Loucy (cell line): ENCODE measurements at regions not wholly inside any gene's neighbourhood (a gene's known extent, or its start where the extent isn't known, plus 50 kb on each side); places are given as distances from the start of the nearest gene placed in this dataset.

ENCODE experiments used
- EZH2phosphoT487 ChIP-seq: fragments of 200-600 bp; IDR thresholded peaks from 2 replicates; pipeline ENCODE4 v1.6.1; 2018; ENCODE audit warnings: antibody characterized with exemption, mild to moderate bottlenecking, moderate library complexity, borderline replicate concordance
- TF ChIP-seq, protein P1 (sequence below): fragments of 200-600 bp; sonication (generic); conservative IDR thresholded peaks from 2 replicates; pipeline ENCODE4 v1.5.1; 2014; ENCODE audit warnings: mild to moderate bottlenecking, antibody characterized with exemption, low read length

GRCh38 chr4:148497258-148497657 lies 55.0 kb upstream of the NR3C2 start:
- TF ChIP-seq, protein P1, sequence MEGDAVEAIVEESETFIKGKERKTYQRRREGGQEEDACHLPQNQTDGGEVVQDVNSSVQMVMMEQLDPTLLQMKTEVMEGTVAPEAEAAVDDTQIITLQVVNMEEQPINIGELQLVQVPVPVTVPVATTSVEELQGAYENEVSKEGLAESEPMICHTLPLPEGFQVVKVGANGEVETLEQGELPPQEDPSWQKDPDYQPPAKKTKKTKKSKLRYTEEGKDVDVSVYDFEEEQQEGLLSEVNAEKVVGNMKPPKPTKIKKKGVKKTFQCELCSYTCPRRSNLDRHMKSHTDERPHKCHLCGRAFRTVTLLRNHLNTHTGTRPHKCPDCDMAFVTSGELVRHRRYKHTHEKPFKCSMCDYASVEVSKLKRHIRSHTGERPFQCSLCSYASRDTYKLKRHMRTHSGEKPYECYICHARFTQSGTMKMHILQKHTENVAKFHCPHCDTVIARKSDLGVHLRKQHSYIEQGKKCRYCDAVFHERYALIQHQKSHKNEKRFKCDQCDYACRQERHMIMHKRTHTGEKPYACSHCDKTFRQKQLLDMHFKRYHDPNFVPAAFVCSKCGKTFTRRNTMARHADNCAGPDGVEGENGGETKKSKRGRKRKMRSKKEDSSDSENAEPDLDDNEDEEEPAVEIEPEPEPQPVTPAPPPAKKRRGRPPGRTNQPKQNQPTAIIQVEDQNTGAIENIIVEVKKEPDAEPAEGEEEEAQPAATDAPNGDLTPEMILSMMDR, result no peak
- TF ChIP-seq EZH2phosphoT487, result no peak
